ENCODE measurements at regions not wholly inside any gene's neighbourhood (a gene's known extent, or its start where the extent isn't known, plus 50 kb on each side); places are given as distances from the start of the nearest gene placed in this dataset.

- H3K4me1 ChIP-seq (ENCODE audit: control insufficient read depth in 1 of 2, low read depth in 2 of 2), result no peaks in the 10 kb centered on the region
Measured at GRCh38 chr6:41492261-41492891, 53.8 kb upstream of the FOXP4 start.

DNA sequence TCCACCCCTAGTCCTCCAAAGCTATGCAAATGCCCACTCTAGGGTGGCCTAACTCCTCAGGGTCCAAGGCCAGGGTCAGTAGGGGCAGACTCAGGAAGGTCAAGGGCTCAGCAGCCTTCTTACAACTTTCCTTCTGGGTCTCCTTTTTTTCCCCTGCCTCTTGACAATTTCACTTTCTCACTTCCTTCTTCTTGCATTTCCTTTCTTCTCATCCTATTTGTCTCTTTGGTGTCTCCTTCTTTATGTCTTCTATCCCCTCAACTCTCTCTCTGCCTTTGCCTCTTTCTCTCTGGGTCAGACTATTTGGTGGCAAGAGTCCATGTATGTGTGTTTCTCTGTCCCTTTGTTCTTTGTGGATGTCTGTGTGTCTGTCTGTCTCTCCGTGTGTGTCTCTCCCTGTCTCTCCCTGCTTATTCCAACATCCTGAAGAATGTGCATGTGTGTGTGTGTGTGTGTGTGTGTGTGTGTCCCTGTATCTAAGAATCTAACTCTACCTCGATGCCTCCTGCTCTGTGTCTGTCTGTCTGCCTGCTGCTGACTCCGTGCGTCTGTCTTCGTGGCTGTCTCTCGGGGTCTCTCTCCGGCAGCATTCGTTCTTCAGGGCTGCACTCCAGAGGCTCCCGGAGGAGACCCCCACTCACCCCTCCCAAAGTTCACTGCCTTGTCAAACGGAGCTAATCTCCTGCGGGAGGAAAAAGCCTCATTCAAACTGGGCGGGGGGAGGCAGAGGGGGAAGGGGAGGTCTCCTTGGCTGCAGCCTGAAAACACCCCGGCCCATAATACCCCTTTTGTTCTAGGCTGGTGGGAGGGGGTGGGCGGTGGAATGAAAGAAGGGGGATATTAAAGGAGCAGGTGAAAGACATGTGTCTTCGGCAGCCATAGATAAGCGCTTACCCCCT is 51.7 kb upstream of the FOXP4 start:
- Histone ChIP-seq H3K4me3 (no peak overlapping the region), H3K4me1 (ENCODE audit: control insufficient read depth in 1 of 2, low read depth in 2 of 2) (no peaks in the 10 kb centered on the region), H3K9me3 (no peaks in the 10 kb centered on the region), H3K27me3 (replicated peaks; ENCODE audit: insufficient read depth) (no peaks in the 10 kb centered on the region), H3K36me3 (no peaks in the 10 kb centered on the region), H3K27ac (no peak overlapping the region)
- DNase-seq (ENCODE audit: low spot score) (no peak), ATAC-seq (ENCODE audit: insufficient number of reproducible peaks, low FRiP score, low read depth) (no peak)
- TF ChIP-seq, protein P1, sequence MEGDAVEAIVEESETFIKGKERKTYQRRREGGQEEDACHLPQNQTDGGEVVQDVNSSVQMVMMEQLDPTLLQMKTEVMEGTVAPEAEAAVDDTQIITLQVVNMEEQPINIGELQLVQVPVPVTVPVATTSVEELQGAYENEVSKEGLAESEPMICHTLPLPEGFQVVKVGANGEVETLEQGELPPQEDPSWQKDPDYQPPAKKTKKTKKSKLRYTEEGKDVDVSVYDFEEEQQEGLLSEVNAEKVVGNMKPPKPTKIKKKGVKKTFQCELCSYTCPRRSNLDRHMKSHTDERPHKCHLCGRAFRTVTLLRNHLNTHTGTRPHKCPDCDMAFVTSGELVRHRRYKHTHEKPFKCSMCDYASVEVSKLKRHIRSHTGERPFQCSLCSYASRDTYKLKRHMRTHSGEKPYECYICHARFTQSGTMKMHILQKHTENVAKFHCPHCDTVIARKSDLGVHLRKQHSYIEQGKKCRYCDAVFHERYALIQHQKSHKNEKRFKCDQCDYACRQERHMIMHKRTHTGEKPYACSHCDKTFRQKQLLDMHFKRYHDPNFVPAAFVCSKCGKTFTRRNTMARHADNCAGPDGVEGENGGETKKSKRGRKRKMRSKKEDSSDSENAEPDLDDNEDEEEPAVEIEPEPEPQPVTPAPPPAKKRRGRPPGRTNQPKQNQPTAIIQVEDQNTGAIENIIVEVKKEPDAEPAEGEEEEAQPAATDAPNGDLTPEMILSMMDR (IDR thresholded peaks at IDR 0.05), result no peak

More at GRCh38 chr6:41492261-41492891, 53.8 kb upstream of the FOXP4 start:
- TF ChIP-seq, protein P1 (IDR thresholded peaks at IDR 0.05), result no peak
- no peak overlapping the region for H3K27ac ChIP-seq
- H3K36me3 ChIP-seq, result no peaks in the 10 kb centered on the region
- H3K9me3 ChIP-seq, result no peaks in the 10 kb centered on the region
- no peak for DNase-seq (ENCODE audit: low spot score)
- H3K4me3 ChIP-seq, result no peak overlapping the region
- no peak for ATAC-seq (ENCODE audit: insufficient number of reproducible peaks, low FRiP score, low read depth)
- no peaks in the 10 kb centered on the region for H3K27me3 ChIP-seq (replicated peaks; ENCODE audit: insufficient read depth)
